Fibroblast of the conjunctiva (primary cell): ENCODE measurements at regions not wholly inside any gene's neighbourhood (a gene's known extent, or its start where the extent isn't known, plus 50 kb on each side); places are given as distances from the start of the nearest gene placed in this dataset.

ENCODE experiments used
- DNase-seq: peaks from one replicate; pipeline ENCODE4 v3.0.0-alpha.2; 2010; ENCODE audit warnings: low read depth

DNA sequence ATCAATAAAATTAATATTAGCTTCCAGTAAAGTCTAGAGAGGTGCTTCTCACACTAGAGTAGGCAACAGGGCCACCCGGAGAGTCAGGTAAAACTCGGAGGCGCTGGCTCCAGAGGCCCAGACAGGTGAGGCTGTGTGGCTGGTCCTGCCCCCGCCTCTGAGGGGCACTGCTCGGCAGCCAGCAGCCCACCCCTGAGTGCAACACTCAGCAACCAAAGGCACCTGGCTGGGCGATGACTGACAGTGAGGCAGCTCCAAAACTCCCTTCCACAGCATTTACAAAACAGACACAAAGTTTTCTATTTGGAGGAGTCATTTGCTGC, 138.8 kb upstream of the ID2 start:
- no peak for DNase-seq

- DNase-seq: peak; percentile 21
Measured at GRCh38 chr2:8543383-8544170, 138.3 kb upstream of the ID2 start.

GRCh38 chr2:8544171-8544785, 137.6 kb upstream of the ID2 start:
- DNase-seq: no peak

GRCh38 chr2:8544786-8545694, 136.8 kb upstream of the ID2 start:
- DNase-seq: peak; percentile 82

DNA sequence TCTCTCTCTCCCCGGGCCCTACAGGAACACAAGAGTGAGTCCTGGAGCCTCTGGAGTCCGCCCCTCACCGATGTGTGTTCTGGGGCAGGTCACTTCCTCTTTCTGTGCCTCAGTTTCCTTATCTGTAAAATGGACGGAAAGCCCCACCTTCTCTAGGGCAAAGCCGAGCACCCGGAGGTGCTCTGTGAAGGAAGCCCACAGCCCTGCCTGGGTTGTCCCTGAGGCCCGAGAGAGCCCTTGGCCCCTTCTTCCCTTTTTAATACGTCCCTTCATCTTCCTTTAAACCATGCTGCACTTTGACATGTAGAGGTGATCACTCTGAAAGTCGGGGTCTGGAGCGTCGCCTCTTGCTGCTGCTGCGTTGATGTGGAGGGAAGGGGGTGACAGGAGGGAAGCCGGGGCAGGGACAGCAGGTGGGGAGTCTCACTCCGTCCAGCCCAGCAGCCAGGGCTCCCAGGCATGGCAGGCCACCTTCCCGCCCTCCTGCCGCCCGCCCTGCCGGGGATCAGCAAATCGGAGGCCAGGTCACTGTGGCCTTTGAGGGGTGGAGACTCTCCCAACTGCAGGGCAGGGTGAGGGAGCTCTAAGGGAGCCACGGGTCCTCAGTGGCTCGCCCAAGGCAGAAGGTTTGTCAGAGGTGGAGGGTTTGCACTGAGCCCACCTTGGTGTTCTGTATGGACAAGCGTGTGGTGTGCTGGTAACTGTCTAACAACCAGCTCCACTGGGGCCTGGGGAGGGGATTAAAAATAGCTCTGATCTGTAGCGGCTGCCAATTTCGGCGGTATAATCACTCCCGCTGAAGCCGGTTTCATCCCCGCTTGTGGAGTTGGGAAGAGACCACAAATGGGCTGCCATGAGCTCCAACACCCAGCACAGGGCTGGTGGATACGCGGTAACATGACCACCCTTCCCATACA, 135.9 kb upstream of the ID2 start:
- DNase-seq: no peak

GRCh38 chr2:8546612-8547283, 135.1 kb upstream of the ID2 start:
- no peak for DNase-seq

DNA sequence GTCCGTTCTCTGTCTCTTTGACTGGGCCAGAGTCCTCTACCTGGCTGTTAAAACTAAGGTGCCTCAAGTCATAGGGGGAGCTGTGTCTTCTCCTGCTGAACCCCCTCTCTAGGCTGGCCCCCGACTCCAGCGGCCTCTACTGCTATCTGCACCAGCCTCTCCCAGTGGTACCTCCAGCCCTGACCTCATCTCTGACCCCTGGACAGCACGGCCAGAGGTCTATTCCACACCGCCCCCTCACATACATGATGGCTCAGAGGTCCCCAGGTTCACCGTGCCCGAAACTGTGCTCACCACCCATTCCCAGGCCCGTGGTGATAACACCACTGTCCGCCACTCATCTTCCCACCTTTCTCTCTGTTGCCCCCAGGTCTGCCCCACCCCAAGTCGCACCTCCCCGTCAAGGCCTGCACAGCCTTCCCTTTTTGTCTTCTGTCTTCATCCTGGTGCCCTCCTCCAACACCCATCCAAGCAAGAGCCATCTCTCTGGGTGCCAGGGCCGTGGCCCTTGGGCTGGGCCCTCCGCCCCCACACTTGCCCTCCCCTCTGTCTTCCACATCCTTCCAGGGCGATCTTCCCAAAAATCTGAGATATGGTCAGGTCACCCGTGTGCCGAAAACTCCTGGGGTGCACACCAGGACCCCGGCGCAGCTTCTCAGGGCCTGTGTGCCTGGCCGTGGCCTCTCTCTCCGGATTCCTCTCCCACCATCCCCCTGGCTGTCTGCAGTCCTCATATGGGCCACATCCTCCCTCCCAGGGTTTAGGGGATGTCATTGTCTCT, 134.4 kb upstream of the ID2 start:
- no peak for DNase-seq

DNA sequence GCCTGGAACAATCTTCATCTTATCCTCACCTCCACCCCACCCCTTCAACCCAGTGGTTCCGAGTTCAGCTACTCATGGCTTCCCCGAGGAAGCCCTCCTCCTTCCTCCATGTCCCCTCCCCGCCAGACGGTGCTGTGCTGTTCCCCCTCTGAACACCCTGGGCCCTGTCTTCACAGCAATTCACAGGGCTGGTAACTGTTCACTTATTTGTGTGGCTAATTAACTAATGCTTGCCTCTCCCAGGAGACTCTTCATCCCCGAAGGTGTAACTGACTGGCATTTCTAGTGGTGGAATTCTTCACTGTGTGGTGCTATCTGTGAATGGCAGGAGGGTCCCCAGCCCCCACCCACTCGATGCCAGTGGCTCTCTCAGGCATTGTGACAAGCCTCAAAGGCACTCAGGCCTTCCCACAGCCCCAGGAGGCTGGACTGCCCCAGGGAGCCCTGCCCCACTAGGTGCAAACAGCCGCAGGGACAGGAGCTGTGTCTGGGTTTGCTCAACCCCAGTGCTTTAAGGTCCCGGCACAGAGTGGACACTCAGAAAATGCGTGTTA, 133.7 kb upstream of the ID2 start:
- no peak for DNase-seq

DNA sequence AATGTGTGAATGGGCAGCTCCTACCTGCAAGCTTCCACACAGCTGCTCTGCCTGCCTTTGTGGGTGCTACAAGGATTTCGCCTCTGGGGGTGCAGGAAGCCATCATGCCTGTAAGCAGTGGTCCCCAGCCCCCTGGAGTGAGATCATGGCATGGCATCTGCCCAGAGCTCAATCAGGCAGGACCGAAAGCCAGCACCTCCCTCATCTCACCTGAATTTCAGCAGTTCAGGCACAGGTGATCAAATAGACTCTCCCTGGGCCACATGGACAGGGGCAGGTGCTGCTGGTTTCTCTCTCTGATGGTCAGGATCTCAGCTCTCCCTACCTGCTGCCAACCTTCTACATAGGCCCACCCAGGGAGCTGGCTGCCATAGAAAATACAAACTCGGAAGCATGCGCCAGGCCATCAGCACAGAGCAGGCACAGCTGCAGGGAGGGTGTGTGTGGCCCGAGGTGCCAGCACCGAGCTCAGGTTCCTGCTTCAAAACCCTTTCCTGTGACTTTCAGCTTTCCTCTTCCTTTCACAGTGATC, 133.2 kb upstream of the ID2 start:
- DNase-seq: no peak

DNA sequence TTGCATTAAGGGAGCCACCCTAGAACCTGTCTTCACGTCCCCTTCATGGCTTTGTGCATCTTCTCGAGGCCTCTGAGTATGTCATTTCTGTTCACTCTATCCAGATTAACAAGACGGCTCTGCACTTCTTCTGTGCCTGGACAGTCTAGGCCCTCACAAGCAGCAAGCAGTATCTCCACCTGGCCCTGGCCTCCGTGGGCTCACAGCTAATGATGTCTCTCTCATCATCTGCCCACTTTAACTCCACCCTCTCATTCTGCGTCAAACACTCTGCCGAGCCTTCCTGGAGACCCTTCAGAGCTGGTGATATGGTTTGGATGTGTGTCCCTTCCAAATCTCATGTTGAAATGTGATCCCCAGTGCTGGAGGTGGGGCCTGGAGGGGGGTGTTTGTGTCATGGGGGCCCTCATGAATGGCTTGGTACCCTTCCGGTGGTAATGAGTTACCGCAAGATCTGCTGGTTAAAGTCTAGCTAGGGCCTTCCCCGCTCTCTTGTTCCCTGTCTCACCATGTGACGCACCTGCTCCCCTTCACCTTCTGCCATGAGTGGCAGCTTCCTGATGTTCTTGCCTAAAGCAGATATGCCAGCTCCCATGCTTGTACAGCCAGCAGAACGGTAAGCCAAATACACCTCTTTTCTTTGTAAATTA, 132.5 kb upstream of the ID2 start:
- no peak for DNase-seq

GRCh38 chr2:8549942-8550341, 131.9 kb upstream of the ID2 start:
- DNase-seq: no peak

- no peak for DNase-seq
Measured at GRCh38 chr2:8550481-8550880, 131.4 kb upstream of the ID2 start.

- DNase-seq: no peak
Measured at GRCh38 chr2:8550937-8551621, 130.8 kb upstream of the ID2 start.

DNA sequence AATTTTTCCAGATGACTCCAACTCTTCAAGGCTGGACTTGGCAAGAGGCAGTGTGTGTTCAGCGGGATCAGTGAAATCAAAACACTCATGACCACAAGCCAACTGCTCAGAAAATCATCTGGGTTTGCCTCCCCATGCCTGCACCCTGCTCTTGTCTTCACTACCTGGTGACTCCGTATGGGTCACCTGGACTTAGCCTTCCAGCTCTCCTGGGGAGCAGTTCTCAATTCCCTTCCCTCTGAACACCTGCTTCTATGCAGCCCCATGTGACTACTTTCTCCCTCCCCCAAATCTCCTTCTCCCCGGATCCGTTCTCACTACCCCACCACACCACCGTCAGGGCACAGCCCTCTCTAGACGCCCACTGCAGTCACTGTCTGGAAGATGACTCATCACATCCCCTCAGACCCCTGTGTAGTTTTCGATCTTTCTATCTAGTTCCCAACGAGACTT, 130.2 kb upstream of the ID2 start:
- no peak for DNase-seq

- DNase-seq: no peak
Measured at GRCh38 chr2:8552293-8552801, 129.5 kb upstream of the ID2 start.

DNA sequence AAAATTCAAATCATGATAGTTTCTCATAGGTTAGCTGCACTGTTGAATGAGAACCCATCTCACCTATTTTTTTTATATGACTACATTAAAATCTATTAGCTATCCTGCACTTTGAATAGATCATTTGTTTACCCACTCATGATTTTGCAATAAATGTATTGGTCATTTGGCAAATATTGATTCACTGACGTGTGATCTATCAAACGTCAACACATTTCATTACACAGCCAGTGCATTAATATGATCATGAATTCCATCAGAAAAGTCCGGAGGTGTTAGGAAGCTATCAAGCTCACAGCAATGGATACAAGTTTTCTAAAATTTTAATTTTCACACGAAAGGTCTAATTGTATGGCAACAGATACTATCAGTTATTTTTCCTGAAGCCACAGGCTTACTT, 128.2 kb upstream of the ID2 start:
- no peak for DNase-seq

DNA sequence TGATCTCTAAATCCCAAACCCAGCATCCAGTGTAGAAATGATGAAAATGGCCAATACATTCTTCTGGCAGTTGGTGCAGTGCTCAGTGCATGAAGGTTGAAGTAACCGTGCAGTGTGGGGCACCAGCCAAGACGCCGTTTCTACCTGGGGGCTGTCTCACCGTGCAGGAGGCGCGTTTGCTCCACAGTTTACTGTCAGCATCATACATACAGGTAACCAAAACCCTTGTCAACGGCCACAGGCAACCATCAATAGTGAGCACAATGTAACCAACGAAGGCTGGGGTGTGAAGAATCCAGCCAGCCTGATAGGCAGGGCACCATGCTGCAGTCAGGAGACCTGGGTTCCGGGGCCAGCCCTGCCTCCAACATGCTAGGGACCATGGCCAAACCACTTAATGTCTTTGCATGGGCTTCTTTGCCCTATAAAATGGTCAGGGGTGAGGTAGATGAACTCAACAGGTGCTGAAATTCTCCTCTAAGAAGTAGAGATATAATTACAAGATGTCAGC, 127.5 kb upstream of the ID2 start:
- DNase-seq: no peak

DNA sequence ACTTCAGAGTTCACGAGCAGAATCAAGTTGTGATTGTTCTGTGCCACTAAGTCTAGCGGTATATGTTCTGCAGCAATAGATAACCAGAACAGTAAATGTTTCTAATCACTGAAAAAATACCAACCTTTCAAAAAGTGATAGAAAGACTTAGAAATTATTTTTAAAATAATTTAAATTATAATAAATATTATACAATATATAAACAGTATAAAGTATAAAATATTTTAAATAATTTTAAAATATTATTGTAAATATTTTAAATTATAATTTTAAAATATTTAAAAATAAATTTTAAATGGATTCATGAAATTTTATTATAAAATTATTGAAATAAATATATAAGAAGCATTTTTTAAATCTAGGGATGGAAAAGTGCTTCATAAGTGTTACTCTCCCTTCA, 126.3 kb upstream of the ID2 start:
- DNase-seq: no peak
